Spleen (tissue), 11 donors: ENCODE measurements at regions not wholly inside any gene's neighbourhood (a gene's known extent, or its start where the extent isn't known, plus 50 kb on each side); places are given as distances from the start of the nearest gene placed in this dataset.
"Not testable (repeated sequence)": the region's sequence is repeated elsewhere in the genome, so short reads cannot be mapped to it uniquely, and the experiment has no call there.

Experiments used
- DNase-seq: peaks from one replicate; pipeline ENCODE4 v3.0.0-alpha.2; 2020
- H3K27ac ChIP-seq, 8 donors: fragments of 200-600 bp; sonication (generic) in 7 of 8; 1 replicate in 4 of 8; 2 replicates in 4 of 8; pipeline versions ENCODE4 v1.5.0 to v1.8.0; 2016 to 2021; ENCODE audit warnings: inconsistent platforms in 4 of 8, mild to moderate bottlenecking in 4 of 8, moderate library complexity in 1 of 8
- H3K27me3 ChIP-seq, 7 donors: fragments of 200-600 bp; sonication (generic) in 6 of 7; replicated peaks in 1 of 7; 1 replicate in 4 of 7; 2 replicates in 3 of 7; pipeline versions ENCODE4 v1.5.0 to v1.8.0; 2016 to 2021; ENCODE audit warnings: inconsistent platforms in 3 of 7, mild to moderate bottlenecking in 1 of 7
- H3K36me3 ChIP-seq, 6 donors: fragments of 200-600 bp; sonication (generic) in 5 of 6; 1 replicate in 4 of 6; 2 replicates in 2 of 6; pipeline versions ENCODE4 v1.5.0 to v1.8.0; 2016 to 2021; ENCODE audit warnings: inconsistent platforms in 2 of 6
- H3K4me1 ChIP-seq, 6 donors: fragments of 200-600 bp; sonication (generic) in 5 of 6; 1 replicate in 3 of 6; 2 replicates in 3 of 6; pipeline versions ENCODE4 v1.5.0 to v1.8.0; 2016 to 2021; ENCODE audit warnings: inconsistent platforms in 3 of 6
- H3K4me3 ChIP-seq, 8 donors: fragments of 200-600 bp; sonication (generic) in 7 of 8; 1 replicate in 4 of 8; 2 replicates in 4 of 8; pipeline versions ENCODE4 v1.5.0 to v1.8.0; 2016 to 2021; ENCODE audit warnings: inconsistent platforms in 4 of 8, mild to moderate bottlenecking in 4 of 8, moderate library complexity in 2 of 8
- H3K9me3 ChIP-seq, 8 donors: fragments of 200-600 bp; sonication (generic) in 7 of 8; 1 replicate in 4 of 8; 2 replicates in 4 of 8; pipeline versions ENCODE4 v1.5.0 to v1.8.0; 2016 to 2021; ENCODE audit warnings: inconsistent platforms in 4 of 8
- CTCF ChIP-seq, 11 experiments: fragments of 200-600 bp in 7 of 11; fragments of 450-650 bp in 4 of 11; sonication (generic) in 4 of 11; IDR thresholded peaks in 8 of 11; conservative IDR thresholded peaks in 3 of 11; 1 replicate in 7 of 11; 2 replicates in 4 of 11; pipeline versions ENCODE4 v1.4.0 to v1.8.0; 2016 to 2021; ENCODE audit warnings: antibody characterized with exemption in 11 of 11, inconsistent platforms in 4 of 11, mild to moderate bottlenecking in 1 of 11
- POLR2A ChIP-seq, 3 donors: fragments of 450-650 bp; IDR thresholded peaks; one replicate each; pipeline ENCODE4 v1.5.1; 2017; ENCODE audit warnings: antibody characterized with exemption in 3 of 3, mild to moderate bottlenecking in 1 of 3
- POLR2AphosphoS5 ChIP-seq, 3 donors: sonication (generic); formaldehyde crosslinking; IDR thresholded peaks; one replicate each; pipeline ENCODE4 v1.5.1; 2017; ENCODE audit warnings: antibody characterized with exemption in 3 of 3
- WGBS, 5 donors: extraction: QIAGEN DNeasy Blood & Tissue Kit in 3 of 5; methylation state at CpG; one replicate each; pipeline versions ENCODE4 v1.1.5 to v1.1.7; 2013 to 2018; 5-methylcytosine and 5-hydroxymethylcytosine counted together
- intact Hi-C: fragments of 100-400 bp; cut with DNase I; formaldehyde crosslinking; loops from one replicate; pipeline ENCODE4 v1.15.0; 2023; ENCODE audit warnings: low total_unique reads
- donor health status: healthy with polysubstance abuse.
- donor health status: DM: no; HTN: no; CAD: no; lungs with moderate emphysema.
- donor health status: DM: no; HTN: no; CAD: no.
- donor health status: Bipolar disorder and iron deficiency.
- donor health status: healthy.
- donor health status: DM: no; HTN: no; CAD: no.
- donor health status: DM: yes; HTN: yes; CAD: no.

- no peak overlapping the region for H3K27ac ChIP-seq
- H3K9me3 ChIP-seq, result peaks cover 0 to 79% (median 43%) of the 10 kb centered on the region in 8 donors
- intact Hi-C loops, result no loop called here
- DNase-seq, result no peak
- TF ChIP-seq POLR2A (IDR thresholded peaks at IDR 0.05) (no peak), POLR2AphosphoS5 (IDR thresholded peaks at IDR 0.05) (no peak), CTCF (IDR thresholded peaks at IDR 0.05 in 8 of 11, conservative IDR thresholded peaks at IDR 0.05 in 3 of 11) (no peak)
- 89 to 98% (median 92%) methylated on average over 4 of the region's 4 CpGs for WGBS, 5 donors
- no peaks in the 10 kb centered on the region for H3K4me1 ChIP-seq
- H3K4me3 ChIP-seq, result no peak overlapping the region
- H3K36me3 ChIP-seq, result no peaks in the 10 kb centered on the region
- no peaks in the 10 kb centered on the region for H3K27me3 ChIP-seq
Observed at GRCh38 chr7:51551070-51551469, 234.5 kb upstream of the COBL start.

DNA sequence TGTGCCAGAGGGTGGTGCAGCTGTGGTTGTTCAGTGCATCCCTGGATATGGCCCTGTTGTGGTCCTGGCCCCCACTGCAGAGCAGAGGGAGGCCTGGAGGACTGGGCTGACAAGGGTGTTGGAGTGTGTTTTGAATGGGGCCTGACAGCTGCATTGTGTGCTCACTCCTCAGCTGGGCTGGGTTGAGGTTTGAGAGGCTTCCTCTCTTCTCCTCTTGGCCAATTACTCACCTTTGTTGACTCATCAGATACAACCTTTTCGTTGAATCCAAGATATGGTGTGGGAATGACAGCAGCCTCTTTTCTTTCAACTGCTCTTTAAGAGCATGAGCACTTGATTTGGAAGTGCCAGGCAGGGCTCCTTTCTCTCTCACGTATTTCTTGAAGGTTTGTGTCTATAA is 228.5 kb upstream of the COBL start:
- no peak for DNase-seq
- H3K27me3 ChIP-seq, result no peaks in the 10 kb centered on the region
- no peaks in the 10 kb centered on the region for H3K4me1 ChIP-seq
- TF ChIP-seq CTCF (IDR thresholded peaks at IDR 0.05 in 8 of 11, conservative IDR thresholded peaks at IDR 0.05 in 3 of 11), result no peak
- TF ChIP-seq POLR2A (IDR thresholded peaks at IDR 0.05), result no peak
- TF ChIP-seq POLR2AphosphoS5 (IDR thresholded peaks at IDR 0.05), result no peak
- 54 to 67% (median 61%) methylated on average over 2 of the region's 2 CpGs for WGBS, 5 donors
- intact Hi-C loops, result no loop called here
- H3K36me3 ChIP-seq, result no peaks in the 10 kb centered on the region
- H3K4me3 ChIP-seq, result no peak overlapping the region
- peaks cover 0 to 70% (median 18%) of the 10 kb centered on the region in 8 donors for H3K9me3 ChIP-seq
- H3K27ac ChIP-seq, result no peak overlapping the region

- 68 to 75% (median 72%) methylated on average over 7 of the region's 7 CpGs for WGBS, 5 donors
- TF ChIP-seq CTCF (IDR thresholded peaks at IDR 0.05 in 8 of 11, conservative IDR thresholded peaks at IDR 0.05 in 3 of 11) (no peak), POLR2A (IDR thresholded peaks at IDR 0.05) (no peak), POLR2AphosphoS5 (IDR thresholded peaks at IDR 0.05) (no peak)
Observed at GRCh38 chr7:51543801-51544553, 227.4 kb upstream of the COBL start.

DNA sequence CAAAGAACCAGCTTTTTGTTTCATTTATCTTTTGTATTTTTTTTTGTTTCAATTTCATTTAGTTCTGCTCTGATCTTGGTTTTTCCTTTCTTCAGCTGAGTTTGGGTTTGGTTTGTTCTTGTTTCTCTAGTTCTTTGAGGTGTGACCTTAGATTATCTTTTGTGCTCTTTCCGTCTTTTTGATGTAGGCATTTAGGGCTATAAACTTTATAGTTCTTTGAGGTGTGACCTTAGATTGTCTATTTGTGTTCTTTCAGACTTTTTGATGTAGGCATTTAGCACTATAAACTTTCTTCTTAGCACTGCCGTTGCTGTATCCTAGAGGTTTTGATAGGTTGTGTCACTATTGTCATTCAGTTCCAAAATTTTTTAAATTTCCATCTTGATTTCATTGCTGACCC is 224.3 kb upstream of the COBL start:
- DNase-seq, H3K27ac ChIP-seq, H3K36me3 ChIP-seq, H3K27me3 ChIP-seq, intact Hi-C loops, H3K4me3 ChIP-seq, H3K4me1 ChIP-seq: not testable (repeated sequence)
- 65 to 74% (median 66%) methylated on average over 2 of the region's 2 CpGs for WGBS, 5 donors
- H3K9me3 ChIP-seq, result peaks cover 0 to 69% (median 24%) of the 10 kb centered on the region in 8 donors

More at GRCh38 chr7:51543801-51544553, 227.4 kb upstream of the COBL start:
- DNase-seq, result no peak
- Histone ChIP-seq H3K27me3 (no peaks in the 10 kb centered on the region), H3K9me3 (peaks cover 0 to 67% (median 18%) of the 10 kb centered on the region in 8 donors), H3K36me3 (no peaks in the 10 kb centered on the region), H3K27ac (no peak overlapping the region), H3K4me3 (no peak overlapping the region), H3K4me1 (no peaks in the 10 kb centered on the region)
- intact Hi-C loops, result no loop called here
